Astrocyte (in vitro differentiated cells and primary cell): ENCODE measurements at regions not wholly inside any gene's neighbourhood (a gene's known extent, or its start where the extent isn't known, plus 50 kb on each side); places are given as distances from the start of the nearest gene placed in this dataset.
A peak's percentile ranks its signal among the peaks of the same experiment; 100 is the strongest.
"Not testable (repeated sequence)": the region's sequence is repeated elsewhere in the genome, so short reads cannot be mapped to it uniquely, and the experiment has no call there.

Source experiments
- DNase-seq: peaks from one replicate; pipeline ENCODE4 v3.0.0-alpha.2; 2010; ENCODE audit warnings: low read depth
- FAIRE-seq: peaks from 2 replicates; lab custom pipeline; 2011; peaks lifted over from hg19 to GRCh38; lab: Jason Lieb, UNC
- H2AFZ ChIP-seq: 2 replicates; pipeline ENCODE4 v1.6.0; 2012; ENCODE audit warnings: low read depth, low read length, inconsistent platforms
- H3K27ac ChIP-seq: 2 replicates; pipeline ENCODE4 v1.5.1; 2011; ENCODE audit warnings: low read depth, low read length, inconsistent platforms
- H3K27me3 ChIP-seq: 2 replicates; pipeline ENCODE4 v1.6.0; 2011; ENCODE audit warnings: low read length, inconsistent platforms; ENCODE audit not compliant: insufficient read depth
- H3K36me3 ChIP-seq: 2 replicates; pipeline ENCODE4 v1.5.1; 2011; ENCODE audit warnings: low read length, inconsistent platforms; ENCODE audit not compliant: insufficient read depth
- H3K4me1 ChIP-seq: 2 replicates; pipeline ENCODE4 v1.5.1; 2011; ENCODE audit warnings: low read length, inconsistent platforms; ENCODE audit not compliant: insufficient read depth
- H3K4me2 ChIP-seq: 2 replicates; pipeline ENCODE4 v1.6.0; 2012; ENCODE audit warnings: low read length, inconsistent platforms
- H3K4me3 ChIP-seq: 2 replicates; pipeline ENCODE4 v1.5.1; 2011; ENCODE audit warnings: low read depth, mild to moderate bottlenecking, low read length, inconsistent platforms; ENCODE audit not compliant: insufficient read depth
- H3K79me2 ChIP-seq: 2 replicates; pipeline ENCODE4 v1.6.0; 2012; ENCODE audit warnings: mild to moderate bottlenecking, low read length, inconsistent platforms; ENCODE audit not compliant: insufficient read depth
- H3K9ac ChIP-seq: 2 replicates; pipeline ENCODE4 v1.6.0; 2012; ENCODE audit warnings: mild to moderate bottlenecking, low read length, inconsistent platforms
- H3K9me3 ChIP-seq: 2 replicates; pipeline ENCODE4 v1.5.1; 2012; ENCODE audit warnings: low read depth, mild to moderate bottlenecking, low read length, inconsistent platforms; ENCODE audit not compliant: insufficient read depth
- H4K20me1 ChIP-seq: 2 replicates; pipeline ENCODE4 v1.6.0; 2012; ENCODE audit warnings: low read length, inconsistent platforms; ENCODE audit not compliant: insufficient read depth
- H3K27ac Mint-ChIP-seq: one replicate; pipeline ENCODE4 v1.8.0; 2021; ENCODE audit warnings: mild to moderate bottlenecking, mixed read lengths; ENCODE audit not compliant: unreplicated experiment
- H3K27me3 Mint-ChIP-seq: one replicate; pipeline ENCODE4 v1.8.0; 2021; ENCODE audit warnings: low read depth, mixed read lengths; ENCODE audit not compliant: unreplicated experiment
- H3K36me3 Mint-ChIP-seq: one replicate; pipeline ENCODE4 v1.8.0; 2021; ENCODE audit warnings: low read depth, mixed read lengths; ENCODE audit not compliant: unreplicated experiment
- H3K4me1 Mint-ChIP-seq: one replicate; pipeline ENCODE4 v1.8.0; 2021; ENCODE audit warnings: low read depth, mixed read lengths; ENCODE audit not compliant: unreplicated experiment
- H3K4me3 Mint-ChIP-seq: one replicate; pipeline ENCODE4 v1.8.0; 2021; ENCODE audit warnings: mild to moderate bottlenecking, moderate library complexity, mixed read lengths; ENCODE audit not compliant: unreplicated experiment
- H3K9me3 Mint-ChIP-seq: one replicate; pipeline ENCODE4 v1.8.0; 2021; ENCODE audit warnings: mild to moderate bottlenecking, mixed read lengths; ENCODE audit not compliant: unreplicated experiment
- EZH2 ChIP-seq: IDR thresholded peaks from 2 replicates; pipeline ENCODE4 v1.6.1; 2012; ENCODE audit warnings: mild to moderate bottlenecking, low read length, inconsistent platforms; ENCODE audit not compliant: insufficient read depth
- TF ChIP-seq, protein P1 (sequence below): IDR thresholded peaks from 2 replicates; pipeline ENCODE4 v1.5.1; 2011; ENCODE audit warnings: low read depth, mild to moderate bottlenecking, inconsistent platforms, low read length, moderate library complexity; ENCODE audit not compliant: insufficient read depth

DNA sequence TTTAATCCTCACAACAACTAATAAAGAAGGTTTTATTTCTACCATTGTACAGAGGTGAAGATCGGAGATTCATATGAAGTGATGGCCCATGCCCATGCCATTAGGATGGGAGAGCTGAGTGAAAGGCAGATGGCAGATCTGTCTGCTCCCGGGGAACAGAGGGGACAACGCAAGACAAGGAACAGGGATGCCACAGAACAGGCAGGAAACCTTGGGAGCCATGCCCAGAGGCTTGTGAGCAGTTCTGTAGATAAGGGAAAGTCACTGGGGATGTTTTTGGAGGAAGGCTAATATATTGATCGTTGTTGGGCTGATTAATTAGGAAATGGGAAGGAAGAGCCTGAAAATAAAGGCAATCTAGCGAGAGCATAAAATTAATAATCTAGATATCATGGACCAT is 73.1 kb upstream of the ITGB1 start:
- H3K4me1 ChIP-seq: peaks cover 10% of the 10 kb centered on the region
- FAIRE-seq (no peak), DNase-seq (no peak)
- H3K36me3 ChIP-seq: no peaks in the 10 kb centered on the region
- H3K9me3 Mint-ChIP-seq: no peaks in the 10 kb centered on the region
- H3K36me3 Mint-ChIP-seq: peaks cover 2% of the 10 kb centered on the region
- H3K9me3 ChIP-seq: no peaks in the 10 kb centered on the region
- no peaks in the 10 kb centered on the region for H4K20me1 ChIP-seq
- TF ChIP-seq EZH2: no peak
- TF ChIP-seq, protein P1, sequence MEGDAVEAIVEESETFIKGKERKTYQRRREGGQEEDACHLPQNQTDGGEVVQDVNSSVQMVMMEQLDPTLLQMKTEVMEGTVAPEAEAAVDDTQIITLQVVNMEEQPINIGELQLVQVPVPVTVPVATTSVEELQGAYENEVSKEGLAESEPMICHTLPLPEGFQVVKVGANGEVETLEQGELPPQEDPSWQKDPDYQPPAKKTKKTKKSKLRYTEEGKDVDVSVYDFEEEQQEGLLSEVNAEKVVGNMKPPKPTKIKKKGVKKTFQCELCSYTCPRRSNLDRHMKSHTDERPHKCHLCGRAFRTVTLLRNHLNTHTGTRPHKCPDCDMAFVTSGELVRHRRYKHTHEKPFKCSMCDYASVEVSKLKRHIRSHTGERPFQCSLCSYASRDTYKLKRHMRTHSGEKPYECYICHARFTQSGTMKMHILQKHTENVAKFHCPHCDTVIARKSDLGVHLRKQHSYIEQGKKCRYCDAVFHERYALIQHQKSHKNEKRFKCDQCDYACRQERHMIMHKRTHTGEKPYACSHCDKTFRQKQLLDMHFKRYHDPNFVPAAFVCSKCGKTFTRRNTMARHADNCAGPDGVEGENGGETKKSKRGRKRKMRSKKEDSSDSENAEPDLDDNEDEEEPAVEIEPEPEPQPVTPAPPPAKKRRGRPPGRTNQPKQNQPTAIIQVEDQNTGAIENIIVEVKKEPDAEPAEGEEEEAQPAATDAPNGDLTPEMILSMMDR: no peak
- no peak overlapping the region for H3K4me3 ChIP-seq
- H3K27me3 ChIP-seq: no peaks in the 10 kb centered on the region
- peaks cover 6% of the 10 kb centered on the region for H3K4me1 Mint-ChIP-seq
- no peaks in the 10 kb centered on the region for H3K27me3 Mint-ChIP-seq
- H3K79me2 ChIP-seq: no peaks in the 10 kb centered on the region
- H3K4me3 Mint-ChIP-seq: peak overlapping the region; percentile 46
- no peak overlapping the region for H2AFZ ChIP-seq
- peak overlapping the region; percentile 14 for H3K27ac Mint-ChIP-seq
- no peak overlapping the region for H3K9ac ChIP-seq
- no peak overlapping the region for H3K27ac ChIP-seq
- H3K4me2 ChIP-seq: no peak overlapping the region

DNA sequence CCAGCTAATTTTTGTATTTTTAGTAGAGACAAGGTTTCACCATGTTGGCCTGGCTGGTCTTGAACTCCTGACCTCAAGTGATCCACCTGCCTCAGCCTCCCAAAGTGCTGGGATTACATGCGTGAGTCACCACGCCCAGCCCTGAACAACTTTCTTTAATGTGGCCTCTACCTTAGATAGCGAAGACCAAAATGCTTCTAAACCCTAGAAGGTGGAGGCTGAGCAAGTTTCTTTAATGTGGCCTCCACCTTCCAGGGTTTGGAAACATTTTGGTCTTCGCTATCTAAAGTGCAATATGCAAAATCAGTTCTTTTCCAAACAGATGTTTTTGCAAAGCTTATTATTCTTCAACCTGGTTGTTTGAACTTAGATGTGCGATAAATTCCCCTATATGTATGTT is 70.5 kb upstream of the ITGB1 start:
- H3K4me2 ChIP-seq, H3K27me3 ChIP-seq, H3K9me3 ChIP-seq, H3K36me3 ChIP-seq, H3K36me3 Mint-ChIP-seq, H3K27ac Mint-ChIP-seq, FAIRE-seq, H4K20me1 ChIP-seq, H3K4me3 Mint-ChIP-seq, H3K27me3 Mint-ChIP-seq, H3K27ac ChIP-seq, DNase-seq, H3K9ac ChIP-seq, H3K4me3 ChIP-seq, H2AFZ ChIP-seq, H3K4me1 Mint-ChIP-seq, H3K79me2 ChIP-seq, H3K9me3 Mint-ChIP-seq: not testable (repeated sequence)
- peaks cover 10% of the 10 kb centered on the region for H3K4me1 ChIP-seq

DNA sequence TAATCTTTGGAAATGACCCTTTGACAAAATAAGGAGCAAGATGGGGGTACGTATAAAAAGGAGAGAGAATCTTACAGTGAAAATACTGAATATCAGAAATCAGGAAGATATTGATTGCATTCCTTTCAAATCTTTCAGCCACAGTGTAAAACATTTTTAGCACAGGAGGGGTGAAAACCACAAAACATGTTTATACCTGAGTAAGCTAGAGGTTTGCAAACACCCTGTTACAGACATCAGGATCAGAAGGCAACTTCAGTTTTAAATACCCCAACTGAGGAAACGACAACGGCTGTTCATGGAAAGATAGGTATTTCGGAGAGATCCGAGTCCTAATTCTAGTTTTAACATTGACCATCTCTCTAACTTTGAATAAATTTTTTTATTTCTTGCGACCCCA is 69.1 kb upstream of the ITGB1 start:
- Mint-ChIP-seq H3K27me3 (no peaks in the 10 kb centered on the region), H3K27ac (no peak overlapping the region), H3K4me3 (no peak overlapping the region), H3K9me3 (no peaks in the 10 kb centered on the region), H3K4me1 (peaks cover 8% of the 10 kb centered on the region), H3K36me3 (peaks cover 6% of the 10 kb centered on the region)
- DNase-seq: no peak
- peak; percentile 64 for FAIRE-seq
- Histone ChIP-seq H3K4me3 (no peak overlapping the region), H3K4me2 (no peak overlapping the region), H3K36me3 (no peaks in the 10 kb centered on the region), H3K9me3 (no peaks in the 10 kb centered on the region), H3K9ac (no peak overlapping the region), H2AFZ (no peak overlapping the region), H3K27me3 (no peaks in the 10 kb centered on the region), H3K27ac (no peak overlapping the region), H3K79me2 (no peaks in the 10 kb centered on the region), H3K4me1 (peaks cover under 1% of the 10 kb centered on the region), H4K20me1 (no peaks in the 10 kb centered on the region)
- TF ChIP-seq, protein P1: no peak
- no peak for TF ChIP-seq EZH2
